Lower leg skin (tissue), 4 donors: ENCODE measurements at regions not wholly inside any gene's neighbourhood (a gene's known extent, or its start where the extent isn't known, plus 50 kb on each side); places are given as distances from the start of the nearest gene placed in this dataset.
A peak's percentile ranks its signal among the peaks of the same experiment; 100 is the strongest.

Source experiments
- DNase-seq, 2 donors: peaks; one replicate each; pipeline ENCODE4 v3.0.0-alpha.2; 2019; ENCODE audit warnings: low spot score in 2 of 2
- H3K4me3 ChIP-seq: fragments of 200-600 bp; sonication (generic); 2 replicates; pipeline ENCODE4 v1.5.1; 2017; ENCODE audit warnings: mild to moderate bottlenecking, low read depth; ENCODE audit not compliant: poor library complexity, severe bottlenecking
- POLR2A ChIP-seq, 2 donors: fragments of 450-650 bp; IDR thresholded peaks; one replicate each; pipeline ENCODE4 v1.6.1; 2016 to 2017; ENCODE audit warnings: antibody characterized with exemption in 2 of 2, mild to moderate bottlenecking in 1 of 2, moderate library complexity in 1 of 2
- WGBS, 2 donors: methylation state at CpG; one replicate each; pipeline ENCODE4 v1.1.5; 2018; 5-methylcytosine and 5-hydroxymethylcytosine counted together
- intact Hi-C: fragments of 100-400 bp; cut with DNase I; formaldehyde crosslinking; loops from one replicate; pipeline ENCODE4 v1.15.0; 2023; ENCODE audit warnings: low total_unique reads
- TF ChIP-seq, protein P1 (sequence below), 3 donors: fragments of 450-650 bp; IDR thresholded peaks; one replicate each; pipeline ENCODE4 v1.5.1; 2016; ENCODE audit warnings: antibody characterized with exemption in 3 of 3, mild to moderate bottlenecking in 3 of 3, moderate library complexity in 2 of 3

DNA sequence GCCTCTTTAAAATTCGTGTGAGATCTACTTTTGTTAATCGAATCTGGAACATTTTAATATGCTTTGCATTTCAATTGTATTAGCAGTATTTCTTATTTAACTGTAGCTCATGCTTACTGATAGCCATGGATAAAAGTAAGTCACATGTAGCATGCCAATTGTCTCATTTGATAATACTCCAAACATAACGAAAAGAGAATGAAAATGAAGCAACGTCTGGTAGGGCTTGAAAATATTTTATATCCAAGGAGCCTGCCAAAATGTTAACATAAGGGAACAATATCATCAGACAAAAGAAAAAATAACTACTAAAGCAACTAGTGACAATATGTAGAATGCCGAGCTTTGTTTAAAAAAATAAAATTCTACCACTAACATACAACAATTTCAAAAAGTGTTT, 94.1 kb upstream of the MID1 start:
- no peak for DNase-seq
- H3K4me3 ChIP-seq = no peak overlapping the region
- intact Hi-C loops = no loop called here
- WGBS, 2 donors = 55 to 69% methylated on average over 5 of the region's 5 CpGs
- TF ChIP-seq, protein P1, sequence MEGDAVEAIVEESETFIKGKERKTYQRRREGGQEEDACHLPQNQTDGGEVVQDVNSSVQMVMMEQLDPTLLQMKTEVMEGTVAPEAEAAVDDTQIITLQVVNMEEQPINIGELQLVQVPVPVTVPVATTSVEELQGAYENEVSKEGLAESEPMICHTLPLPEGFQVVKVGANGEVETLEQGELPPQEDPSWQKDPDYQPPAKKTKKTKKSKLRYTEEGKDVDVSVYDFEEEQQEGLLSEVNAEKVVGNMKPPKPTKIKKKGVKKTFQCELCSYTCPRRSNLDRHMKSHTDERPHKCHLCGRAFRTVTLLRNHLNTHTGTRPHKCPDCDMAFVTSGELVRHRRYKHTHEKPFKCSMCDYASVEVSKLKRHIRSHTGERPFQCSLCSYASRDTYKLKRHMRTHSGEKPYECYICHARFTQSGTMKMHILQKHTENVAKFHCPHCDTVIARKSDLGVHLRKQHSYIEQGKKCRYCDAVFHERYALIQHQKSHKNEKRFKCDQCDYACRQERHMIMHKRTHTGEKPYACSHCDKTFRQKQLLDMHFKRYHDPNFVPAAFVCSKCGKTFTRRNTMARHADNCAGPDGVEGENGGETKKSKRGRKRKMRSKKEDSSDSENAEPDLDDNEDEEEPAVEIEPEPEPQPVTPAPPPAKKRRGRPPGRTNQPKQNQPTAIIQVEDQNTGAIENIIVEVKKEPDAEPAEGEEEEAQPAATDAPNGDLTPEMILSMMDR (IDR thresholded peaks at IDR 0.05) = no peak
- no peak for TF ChIP-seq POLR2A (IDR thresholded peaks at IDR 0.05)

DNA sequence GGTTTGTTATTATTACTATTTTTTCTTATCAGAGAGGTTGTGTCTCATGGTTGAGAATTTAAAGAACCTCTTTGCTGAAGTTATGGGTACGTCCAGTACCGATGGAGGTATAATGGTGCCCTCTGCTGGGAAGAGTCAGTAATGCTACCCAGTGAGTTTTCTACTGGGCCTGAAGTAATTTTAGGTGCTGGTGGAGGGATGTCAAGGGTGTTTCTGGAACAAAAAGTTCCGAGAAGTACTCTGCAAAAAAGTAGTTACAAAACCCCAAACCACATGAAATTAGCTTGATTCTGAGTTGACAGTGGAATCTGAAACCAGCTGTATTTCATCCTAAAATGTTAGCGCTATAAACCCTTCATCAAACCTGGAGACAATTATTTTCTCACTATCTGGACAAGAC, 102.5 kb upstream of the MID1 start:
- no peak for TF ChIP-seq POLR2A (IDR thresholded peaks at IDR 0.05)
- TF ChIP-seq, protein P1 (IDR thresholded peaks at IDR 0.05) = no peak
- intact Hi-C loops = loop anchor here (10.0 kb wide), 1 partner anchor 538 kb away; no protein-coding TSS in a partner anchor
- peak in 1 of 2 donors; percentile 71 for DNase-seq
- 24 to 28% methylated on average over 4 of the region's 4 CpGs for WGBS, 2 donors
- H3K4me3 ChIP-seq = no peak overlapping the region

DNA sequence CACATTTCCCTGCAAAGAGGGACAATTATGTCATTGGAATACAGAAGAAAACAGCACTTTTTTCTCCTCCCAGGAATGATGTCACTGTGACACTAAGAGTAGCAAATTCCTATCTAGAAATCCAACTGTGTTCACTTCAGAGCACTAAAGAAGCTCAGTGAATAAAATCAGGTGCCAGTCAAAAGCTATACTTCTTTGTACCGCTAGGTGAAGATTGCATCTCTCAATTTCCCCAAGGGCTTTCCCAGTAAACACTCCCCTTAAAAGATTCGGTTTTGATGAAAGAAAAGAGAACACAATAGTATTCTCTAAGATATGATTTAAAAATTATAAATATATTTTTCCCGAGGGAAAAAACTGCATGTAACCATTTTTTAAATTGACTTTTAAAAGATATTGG, 104.7 kb upstream of the MID1 start:
- WGBS, 2 donors = 41 to 52% methylated on average over 3 of the region's 3 CpGs
- no peak for DNase-seq
- no peak overlapping the region for H3K4me3 ChIP-seq
- TF ChIP-seq, protein P1 (IDR thresholded peaks at IDR 0.05) = no peak
- TF ChIP-seq POLR2A (IDR thresholded peaks at IDR 0.05) = no peak
- intact Hi-C loops = loop anchor here (10.0 kb wide), 1 partner anchor 540 kb away; no protein-coding TSS in a partner anchor

DNA sequence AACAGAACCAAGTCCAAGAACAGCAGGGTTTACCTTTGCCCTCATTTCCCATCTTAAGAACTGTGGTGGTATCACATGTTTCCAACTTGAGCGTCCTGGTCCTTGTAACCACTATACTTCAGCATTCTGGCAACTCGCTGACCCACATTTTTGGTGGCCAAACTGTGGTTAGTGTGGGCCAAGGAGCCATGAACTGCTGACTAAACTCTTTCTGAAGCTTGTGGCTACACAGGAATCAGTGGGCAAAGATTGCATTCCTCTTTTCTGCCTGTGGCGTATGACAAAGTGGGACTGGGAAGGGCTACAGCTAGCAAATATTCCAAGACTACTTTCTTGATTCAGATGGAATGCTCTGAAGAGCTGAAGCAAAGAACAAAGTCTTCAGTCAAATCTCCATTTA, 106.3 kb upstream of the MID1 start:
- intact Hi-C loops = loop anchor here (10.0 kb wide), 1 partner anchor 542 kb away; no protein-coding TSS in a partner anchor
- 55 to 58% methylated on average over 3 of the region's 3 CpGs for WGBS, 2 donors
- TF ChIP-seq, protein P1 (IDR thresholded peaks at IDR 0.05) = no peak
- H3K4me3 ChIP-seq = no peak overlapping the region
- no peak for DNase-seq

DNA sequence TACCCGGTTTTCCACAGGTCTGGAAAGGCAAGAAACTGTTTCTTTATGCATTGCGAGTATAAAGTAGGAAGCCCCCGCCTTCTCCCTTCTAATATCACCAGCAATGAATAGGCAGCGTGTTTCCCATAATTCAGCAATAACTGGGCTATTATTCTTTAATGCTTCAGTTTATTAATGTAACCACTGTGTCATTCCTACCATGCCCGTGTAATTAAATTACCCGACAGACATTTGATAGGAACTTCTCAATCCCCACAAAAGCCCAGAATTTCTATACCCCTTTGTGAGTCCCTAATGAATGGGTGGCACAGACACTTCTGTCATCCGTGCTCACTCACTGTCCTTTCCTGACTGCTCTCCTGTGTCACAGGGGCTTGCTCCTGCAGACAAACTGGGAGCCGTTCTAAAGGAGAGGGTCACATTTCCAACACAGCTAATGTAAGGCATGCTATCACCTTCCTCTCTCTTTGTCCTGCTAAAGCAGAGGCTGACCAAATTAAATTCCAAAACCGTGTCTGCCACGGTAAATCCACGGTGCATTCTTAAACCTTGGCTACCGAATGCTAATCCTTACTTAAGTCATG, 108.5 kb upstream of the MID1 start:
- intact Hi-C loops = loop anchor here (10.0 kb wide), 1 partner anchor 544 kb away; no protein-coding TSS in a partner anchor
- TF ChIP-seq, protein P1 (IDR thresholded peaks at IDR 0.05) = no peak
- no peak for TF ChIP-seq POLR2A (IDR thresholded peaks at IDR 0.05)
- H3K4me3 ChIP-seq = no peak overlapping the region
- WGBS, 2 donors = 72 to 80% methylated on average over 12 of the region's 12 CpGs
- DNase-seq = no peak

DNA sequence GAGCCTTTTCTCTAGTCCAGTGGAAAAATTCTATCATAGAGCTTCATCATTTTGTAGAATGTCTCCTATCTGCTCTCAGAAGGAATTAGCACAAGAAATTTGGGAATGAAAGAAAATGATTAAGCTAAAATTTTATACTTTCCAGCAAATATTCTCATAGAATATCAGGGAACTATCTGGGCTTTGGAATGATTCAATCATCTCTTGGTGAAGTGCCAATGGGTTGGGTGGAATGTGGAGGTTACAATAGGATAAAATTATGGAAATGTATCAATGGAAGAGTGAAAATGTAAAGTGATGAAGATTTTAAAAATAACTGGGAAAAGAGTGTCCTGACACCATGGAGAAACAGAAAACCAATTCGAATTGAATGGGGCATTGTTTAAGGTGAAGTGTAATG, 119.0 kb upstream of the MID1 start:
- intact Hi-C loops = no loop called here
- 36 to 82% methylated on average over 1 of the region's 1 CpG for WGBS, 2 donors
- no peak for DNase-seq
- H3K4me3 ChIP-seq = no peak overlapping the region
- no peak for TF ChIP-seq POLR2A (IDR thresholded peaks at IDR 0.05)
- TF ChIP-seq, protein P1 (IDR thresholded peaks at IDR 0.05) = no peak
